ENCODE measurements at regions not wholly inside any gene's neighbourhood (a gene's known extent, or its start where the extent isn't known, plus 50 kb on each side); places are given as distances from the start of the nearest gene placed in this dataset.
A peak's percentile ranks its signal among the peaks of the same experiment; 100 is the strongest.

GRCh38 chr16:48965386-48965785, 316.3 kb downstream of the CBLN1 start:
- H3K27ac ChIP-seq, result peak overlapping the region; percentile 84
- no peak overlapping the region for H3K4me3 ChIP-seq
- 41% methylated on average over 3 of the region's 3 CpGs for WGBS (ENCODE audit: low lambda C conversion rate, missing lambda C conversion rate)
- H3K4me2 ChIP-seq, result no peak overlapping the region
- H4K20me1 ChIP-seq (ENCODE audit: insufficient read depth, poor library complexity, severe bottlenecking), result no peaks in the 10 kb centered on the region
- H3K9me3 ChIP-seq (ENCODE audit: low read depth), result no peaks in the 10 kb centered on the region
- no peak overlapping the region for H2AFZ ChIP-seq
- peaks cover 19% of the 10 kb centered on the region for H3K4me1 ChIP-seq (ENCODE audit: insufficient read depth)
- no peaks in the 10 kb centered on the region for H3K27me3 ChIP-seq
- DNase-seq (ENCODE audit: low spot score), result no peak
- H3K36me3 ChIP-seq (replicated peaks; ENCODE audit: insufficient read depth, low read depth), result no peaks in the 10 kb centered on the region
- H3K79me2 ChIP-seq, result no peaks in the 10 kb centered on the region
- TF ChIP-seq EZH2 (IDR thresholded peaks at IDR 0.05; ENCODE audit: borderline replicate concordance), result no peak
- TF ChIP-seq EZH2phosphoT487 (IDR thresholded peaks at IDR 0.05; ENCODE audit: low read depth, severe bottlenecking, unreplicated experiment), result no peak
- no peak for TF ChIP-seq CTCF (IDR thresholded peaks at IDR 0.05; ENCODE audit: poor library complexity)
- no peaks in the 10 kb centered on the region for H3K9me2 ChIP-seq (replicated peaks; ENCODE audit: insufficient read depth)

- peak; percentile 73 for DNase-seq (ENCODE audit: low spot score)
- Histone ChIP-seq H2AFZ (no peak overlapping the region), H3K27me3 (no peaks in the 10 kb centered on the region), H3K9me3 (ENCODE audit: low read depth) (no peaks in the 10 kb centered on the region), H3K27ac (peak overlapping the region; percentile 84), H3K9me2 (replicated peaks; ENCODE audit: insufficient read depth) (no peaks in the 10 kb centered on the region), H3K4me2 (no peak overlapping the region), H3K79me2 (no peaks in the 10 kb centered on the region), H3K4me1 (ENCODE audit: insufficient read depth) (peaks cover 19% of the 10 kb centered on the region), H3K36me3 (replicated peaks; ENCODE audit: insufficient read depth, low read depth) (no peaks in the 10 kb centered on the region), H3K4me3 (no peak overlapping the region), H4K20me1 (ENCODE audit: insufficient read depth, poor library complexity, severe bottlenecking) (no peaks in the 10 kb centered on the region)
- no peak for TF ChIP-seq EZH2 (IDR thresholded peaks at IDR 0.05; ENCODE audit: borderline replicate concordance)
- no peak for TF ChIP-seq EZH2phosphoT487 (IDR thresholded peaks at IDR 0.05; ENCODE audit: low read depth, severe bottlenecking, unreplicated experiment)
- TF ChIP-seq CTCF (IDR thresholded peaks at IDR 0.05; ENCODE audit: poor library complexity), result no peak
- WGBS (ENCODE audit: low lambda C conversion rate, missing lambda C conversion rate), result 47% methylated on average over 1 of the region's 1 CpG
Measured at GRCh38 chr16:48963901-48964615, 317.6 kb downstream of the CBLN1 start.

GRCh38 chr16:48963306-48963705, 318.3 kb downstream of the CBLN1 start:
- 47% methylated on average over 3 of the region's 3 CpGs for WGBS (ENCODE audit: low lambda C conversion rate, missing lambda C conversion rate)
- H3K4me2 ChIP-seq, result no peak overlapping the region
- H3K27me3 ChIP-seq, result no peaks in the 10 kb centered on the region

More at GRCh38 chr16:48963306-48963705, 318.3 kb downstream of the CBLN1 start:
- peak; percentile 38 for DNase-seq (ENCODE audit: low spot score)
- Histone ChIP-seq H3K36me3 (replicated peaks; ENCODE audit: insufficient read depth, low read depth) (no peaks in the 10 kb centered on the region), H3K9me2 (replicated peaks; ENCODE audit: insufficient read depth) (no peaks in the 10 kb centered on the region), H4K20me1 (ENCODE audit: insufficient read depth, poor library complexity, severe bottlenecking) (no peaks in the 10 kb centered on the region), H3K4me3 (no peak overlapping the region), H3K9me3 (ENCODE audit: low read depth) (no peaks in the 10 kb centered on the region), H2AFZ (no peak overlapping the region), H3K27ac (peak overlapping the region; percentile 80), H3K79me2 (no peaks in the 10 kb centered on the region), H3K4me1 (ENCODE audit: insufficient read depth) (peaks cover 19% of the 10 kb centered on the region)
- TF ChIP-seq EZH2phosphoT487 (IDR thresholded peaks at IDR 0.05; ENCODE audit: low read depth, severe bottlenecking, unreplicated experiment), result no peak
- TF ChIP-seq EZH2 (IDR thresholded peaks at IDR 0.05; ENCODE audit: borderline replicate concordance), result no peak
- no peak for TF ChIP-seq CTCF (IDR thresholded peaks at IDR 0.05; ENCODE audit: poor library complexity)

All from hepatocyte (in vitro differentiated cells).